Astrocyte (in vitro differentiated cells and primary cell): ENCODE measurements at regions not wholly inside any gene's neighbourhood (a gene's known extent, or its start where the extent isn't known, plus 50 kb on each side); places are given as distances from the start of the nearest gene placed in this dataset.

Source experiments
- DNase-seq: peaks from one replicate; pipeline ENCODE4 v3.0.0-alpha.2; 2010; ENCODE audit warnings: low read depth
- FAIRE-seq: peaks from 2 replicates; lab custom pipeline; 2011; peaks lifted over from hg19 to GRCh38; lab: Jason Lieb, UNC
- H2AFZ ChIP-seq: 2 replicates; pipeline ENCODE4 v1.6.0; 2012; ENCODE audit warnings: low read depth, low read length, inconsistent platforms
- H3K27ac ChIP-seq: 2 replicates; pipeline ENCODE4 v1.5.1; 2011; ENCODE audit warnings: low read depth, low read length, inconsistent platforms
- H3K27me3 ChIP-seq: 2 replicates; pipeline ENCODE4 v1.6.0; 2011; ENCODE audit warnings: low read length, inconsistent platforms; ENCODE audit not compliant: insufficient read depth
- H3K36me3 ChIP-seq: 2 replicates; pipeline ENCODE4 v1.5.1; 2011; ENCODE audit warnings: low read length, inconsistent platforms; ENCODE audit not compliant: insufficient read depth
- H3K4me1 ChIP-seq: 2 replicates; pipeline ENCODE4 v1.5.1; 2011; ENCODE audit warnings: low read length, inconsistent platforms; ENCODE audit not compliant: insufficient read depth
- H3K4me2 ChIP-seq: 2 replicates; pipeline ENCODE4 v1.6.0; 2012; ENCODE audit warnings: low read length, inconsistent platforms
- H3K4me3 ChIP-seq: 2 replicates; pipeline ENCODE4 v1.5.1; 2011; ENCODE audit warnings: low read depth, mild to moderate bottlenecking, low read length, inconsistent platforms; ENCODE audit not compliant: insufficient read depth
- H3K79me2 ChIP-seq: 2 replicates; pipeline ENCODE4 v1.6.0; 2012; ENCODE audit warnings: mild to moderate bottlenecking, low read length, inconsistent platforms; ENCODE audit not compliant: insufficient read depth
- H3K9ac ChIP-seq: 2 replicates; pipeline ENCODE4 v1.6.0; 2012; ENCODE audit warnings: mild to moderate bottlenecking, low read length, inconsistent platforms
- H3K9me3 ChIP-seq: 2 replicates; pipeline ENCODE4 v1.5.1; 2012; ENCODE audit warnings: low read depth, mild to moderate bottlenecking, low read length, inconsistent platforms; ENCODE audit not compliant: insufficient read depth
- H4K20me1 ChIP-seq: 2 replicates; pipeline ENCODE4 v1.6.0; 2012; ENCODE audit warnings: low read length, inconsistent platforms; ENCODE audit not compliant: insufficient read depth
- H3K27ac Mint-ChIP-seq: one replicate; pipeline ENCODE4 v1.8.0; 2021; ENCODE audit warnings: mild to moderate bottlenecking, mixed read lengths; ENCODE audit not compliant: unreplicated experiment
- H3K27me3 Mint-ChIP-seq: one replicate; pipeline ENCODE4 v1.8.0; 2021; ENCODE audit warnings: low read depth, mixed read lengths; ENCODE audit not compliant: unreplicated experiment
- H3K36me3 Mint-ChIP-seq: one replicate; pipeline ENCODE4 v1.8.0; 2021; ENCODE audit warnings: low read depth, mixed read lengths; ENCODE audit not compliant: unreplicated experiment
- H3K4me1 Mint-ChIP-seq: one replicate; pipeline ENCODE4 v1.8.0; 2021; ENCODE audit warnings: low read depth, mixed read lengths; ENCODE audit not compliant: unreplicated experiment
- H3K4me3 Mint-ChIP-seq: one replicate; pipeline ENCODE4 v1.8.0; 2021; ENCODE audit warnings: mild to moderate bottlenecking, moderate library complexity, mixed read lengths; ENCODE audit not compliant: unreplicated experiment
- H3K9me3 Mint-ChIP-seq: one replicate; pipeline ENCODE4 v1.8.0; 2021; ENCODE audit warnings: mild to moderate bottlenecking, mixed read lengths; ENCODE audit not compliant: unreplicated experiment
- CTCF ChIP-seq: IDR thresholded peaks from 2 replicates; pipeline ENCODE4 v1.5.1; 2011; ENCODE audit warnings: low read depth, mild to moderate bottlenecking, inconsistent platforms, low read length, moderate library complexity; ENCODE audit not compliant: insufficient read depth
- EZH2 ChIP-seq: IDR thresholded peaks from 2 replicates; pipeline ENCODE4 v1.6.1; 2012; ENCODE audit warnings: mild to moderate bottlenecking, low read length, inconsistent platforms; ENCODE audit not compliant: insufficient read depth

DNA sequence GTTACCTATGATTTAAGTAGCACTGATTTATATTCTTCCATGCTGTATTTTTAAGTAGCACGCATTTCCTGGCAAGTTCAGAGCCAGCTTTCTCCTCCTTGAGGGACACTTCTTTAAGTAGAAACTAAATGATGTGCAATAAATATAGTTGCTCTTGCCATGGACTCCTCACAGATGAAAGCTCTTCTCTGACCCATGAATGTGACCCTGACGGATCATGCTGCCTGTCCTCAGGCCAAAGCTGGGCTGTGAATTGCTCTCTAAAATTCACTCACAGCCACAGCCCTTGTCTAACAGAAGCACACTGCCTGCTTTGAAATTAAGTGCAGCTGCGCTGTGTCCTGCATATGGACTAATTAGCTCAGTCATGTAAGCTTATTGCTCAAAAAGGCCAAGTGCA lies 438.8 kb downstream of the PMP22 start:
- no peak for FAIRE-seq
- H3K27me3 Mint-ChIP-seq, result peaks cover 15% of the 10 kb centered on the region
- Histone ChIP-seq H3K36me3 (no peaks in the 10 kb centered on the region), H3K9ac (no peak overlapping the region), H4K20me1 (no peaks in the 10 kb centered on the region), H3K9me3 (peaks cover 4% of the 10 kb centered on the region), H3K27me3 (no peaks in the 10 kb centered on the region), H3K4me3 (no peak overlapping the region), H3K4me2 (no peak overlapping the region), H3K4me1 (no peaks in the 10 kb centered on the region), H3K79me2 (no peaks in the 10 kb centered on the region), H3K27ac (no peak overlapping the region), H2AFZ (no peak overlapping the region)
- no peaks in the 10 kb centered on the region for H3K36me3 Mint-ChIP-seq
- H3K4me1 Mint-ChIP-seq, result no peaks in the 10 kb centered on the region
- no peak for DNase-seq
- TF ChIP-seq CTCF, result no peak
- no peak for TF ChIP-seq EZH2
- H3K4me3 Mint-ChIP-seq, result no peak overlapping the region
- no peak overlapping the region for H3K27ac Mint-ChIP-seq
- H3K9me3 Mint-ChIP-seq, result peaks cover 4% of the 10 kb centered on the region

DNA sequence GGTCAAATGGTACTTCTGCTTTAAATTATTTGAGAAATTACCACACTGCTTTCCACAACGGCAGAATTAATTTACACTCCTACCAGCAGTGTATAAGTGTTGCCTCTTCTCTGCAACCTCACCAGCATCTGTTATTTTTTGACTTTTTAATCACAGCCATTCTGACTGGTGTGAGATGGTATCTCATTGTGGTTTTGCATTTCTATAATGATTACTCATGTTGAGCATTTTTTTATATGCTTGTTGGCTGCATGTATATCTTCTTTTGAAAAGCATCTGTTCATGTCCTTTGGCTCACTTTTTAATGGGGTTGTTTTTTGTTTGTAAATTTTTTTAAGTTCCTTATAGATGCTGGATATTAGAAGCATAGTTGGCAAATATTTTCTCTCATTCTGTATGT lies 446.7 kb downstream of the PMP22 start:
- TF ChIP-seq CTCF (no peak), EZH2 (no peak)
- H2AFZ ChIP-seq, result no peak overlapping the region
- DNase-seq, result no peak

DNA sequence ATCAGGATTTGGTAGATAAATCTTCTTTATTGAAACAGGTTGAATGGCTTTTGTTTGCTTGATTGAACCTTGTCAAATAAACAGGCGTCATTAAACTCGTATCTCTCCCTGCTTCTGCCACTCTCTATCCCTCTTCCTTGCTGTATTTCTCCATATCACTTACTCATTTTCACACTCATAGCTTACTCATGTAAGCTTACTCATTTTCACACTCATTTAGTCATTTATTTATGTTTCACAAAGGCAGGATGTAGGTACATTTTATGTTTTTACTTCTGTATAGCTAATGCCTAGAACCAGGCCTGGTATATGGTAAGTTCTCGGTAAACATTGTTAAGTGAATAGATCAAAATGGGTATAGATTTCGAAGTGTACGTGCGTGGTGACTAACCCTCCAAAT lies 450.0 kb downstream of the PMP22 start:
- H3K4me1 ChIP-seq, result no peaks in the 10 kb centered on the region
- no peak overlapping the region for H3K4me3 Mint-ChIP-seq
- no peak overlapping the region for H3K4me2 ChIP-seq
- no peaks in the 10 kb centered on the region for H3K4me1 Mint-ChIP-seq
- no peak overlapping the region for H2AFZ ChIP-seq
- TF ChIP-seq CTCF (no peak), EZH2 (no peak)
- no peaks in the 10 kb centered on the region for H3K36me3 Mint-ChIP-seq
- H4K20me1 ChIP-seq, result no peaks in the 10 kb centered on the region
- H3K79me2 ChIP-seq, result no peaks in the 10 kb centered on the region
- H3K27ac Mint-ChIP-seq, result no peak overlapping the region
- no peak overlapping the region for H3K4me3 ChIP-seq
- FAIRE-seq (no peak), DNase-seq (no peak)
- no peaks in the 10 kb centered on the region for H3K27me3 ChIP-seq
- no peaks in the 10 kb centered on the region for H3K9me3 ChIP-seq
- H3K9me3 Mint-ChIP-seq, result peaks cover 2% of the 10 kb centered on the region
- H3K9ac ChIP-seq, result no peak overlapping the region
- H3K36me3 ChIP-seq, result no peaks in the 10 kb centered on the region
- peaks cover 3% of the 10 kb centered on the region for H3K27me3 Mint-ChIP-seq
- H3K27ac ChIP-seq, result no peak overlapping the region

More for the DNA sequence above, 446.7 kb downstream of the PMP22 start:
- Mint-ChIP-seq H3K27me3 (peaks cover under 1% of the 10 kb centered on the region), H3K27ac (no peak overlapping the region), H3K36me3 (no peaks in the 10 kb centered on the region), H3K9me3 (no peaks in the 10 kb centered on the region), H3K4me1 (no peaks in the 10 kb centered on the region), H3K4me3 (no peak overlapping the region)
- no peaks in the 10 kb centered on the region for H3K27me3 ChIP-seq
- FAIRE-seq, result no peak
- no peaks in the 10 kb centered on the region for H3K9me3 ChIP-seq
- no peak overlapping the region for H3K9ac ChIP-seq
- no peaks in the 10 kb centered on the region for H3K4me1 ChIP-seq
- no peak overlapping the region for H3K27ac ChIP-seq
- no peaks in the 10 kb centered on the region for H4K20me1 ChIP-seq
- H3K79me2 ChIP-seq, result no peaks in the 10 kb centered on the region
- no peak overlapping the region for H3K4me2 ChIP-seq
- H3K36me3 ChIP-seq, result no peaks in the 10 kb centered on the region
- no peak overlapping the region for H3K4me3 ChIP-seq
